GM12878 (cell line): ENCODE measurements at regions not wholly inside any gene's neighbourhood (a gene's known extent, or its start where the extent isn't known, plus 50 kb on each side); places are given as distances from the start of the nearest gene placed in this dataset.

Experiments
- ATAC-seq: fragments of 200-7000 bp; cut with Tn5 transposase; 3 replicates; pipeline ENCODE4 v1.9.1; 2020; ENCODE audit warnings: mild to moderate bottlenecking, moderate library complexity
- BruUV-seq: library from RNA; stranded (reverse); fragments of 400-500 nt; replicated peaks from 2 replicates; lab custom pipeline; 2021; lab: Mats Ljungman, UMichigan
- CTCF ChIA-PET: fragments of 300-600 bp; sonication (Branson Sonifier 250); formaldehyde crosslinking; extraction: SDS; loops from one replicate; lab custom pipeline; 2021; ENCODE audit warnings: inconsistent platforms; lab: Yijun Ruan, JAX
- POLR2A ChIA-PET: fragments of 350-600 bp; formaldehyde crosslinking; extraction: SDS; loops from one replicate; lab custom pipeline; 2021; ENCODE audit warnings: inconsistent platforms; lab: Charles Lee
- RAD21 ChIA-PET: fragments of 300-600 bp; sonication (Branson Sonifier 250); formaldehyde crosslinking; loops from one replicate; lab custom pipeline; 2023; ENCODE audit warnings: antibody characterized with exemption; ENCODE audit not compliant: unreplicated experiment; lab: Charles Lee
- SMC1A ChIA-PET: fragments of 300-600 bp; sonication (Branson Sonifier 250); formaldehyde crosslinking; loops from one replicate; lab custom pipeline; 2023; ENCODE audit not compliant: unreplicated experiment, uncharacterized antibody; lab: Charles Lee
- DNase-seq: peaks from one replicate; pipeline ENCODE4 v3.0.0-alpha.2; 2011; ENCODE audit warnings: low read depth, low spot score
- FAIRE-seq: peaks from 3 replicates; lab custom pipeline; 2011; peaks lifted over from hg19 to GRCh38; lab: Jason Lieb, UNC
- H2AFZ ChIP-seq: 2 replicates; pipeline ENCODE4 v1.6.0; 2011; ENCODE audit warnings: low read depth, low read length, control low read depth; ENCODE audit not compliant: control insufficient read depth
- H3K27ac ChIP-seq: 2 replicates; pipeline ENCODE4 v1.5.1; 2011; ENCODE audit warnings: control low read depth; ENCODE audit not compliant: control insufficient read depth, insufficient read depth
- H3K27me3 ChIP-seq, 2 experiments: replicated peaks in 1 of 2; 2 replicates each; pipeline versions ENCODE4 v1.6.0 to v1.6.1; 2011; ENCODE audit warnings: low read length in 1 of 2; ENCODE audit not compliant: control insufficient read depth in 2 of 2, insufficient read depth in 2 of 2
- H3K36me3 ChIP-seq, 2 experiments: 2 replicates each; pipeline ENCODE4 v1.5.1; 2011; ENCODE audit warnings: low read length in 1 of 2; ENCODE audit not compliant: control insufficient read depth in 2 of 2, insufficient read depth in 2 of 2
- H3K4me1 ChIP-seq: 2 replicates; pipeline ENCODE4 v1.6.1; 2011; ENCODE audit warnings: mild to moderate bottlenecking, low read length, moderate library complexity, mixed read lengths; ENCODE audit not compliant: control insufficient read depth, insufficient read depth
- H3K4me2 ChIP-seq: 2 replicates; pipeline ENCODE4 v1.6.0; 2011; ENCODE audit warnings: control low read depth; ENCODE audit not compliant: control insufficient read depth, insufficient read depth
- H3K4me3 ChIP-seq: fragments of 200-600 bp; sonication (generic); 2 replicates; pipeline ENCODE4 v1.5.1; 2016
- H3K79me2 ChIP-seq: 2 replicates; pipeline ENCODE4 v1.6.0; 2011; ENCODE audit warnings: low read length; ENCODE audit not compliant: control insufficient read depth, insufficient read depth
- H3K9ac ChIP-seq: 2 replicates; pipeline ENCODE4 v1.8.0; 2011; ENCODE audit warnings: low read length, control low read depth, mixed read lengths; ENCODE audit not compliant: control insufficient read depth, insufficient read depth
- H3K9me3 ChIP-seq: replicated peaks from 3 replicates; pipeline ENCODE4 v1.5.1; 2011; ENCODE audit warnings: mild to moderate bottlenecking, low read length; ENCODE audit not compliant: control insufficient read depth, insufficient read depth
- H4K20me1 ChIP-seq: 2 replicates; pipeline ENCODE4 v1.6.0; 2011; ENCODE audit not compliant: control insufficient read depth, insufficient read depth
- BHLHE40 ChIP-seq, 2 experiments: fragments of 450-650 bp in 1 of 2; IDR thresholded peaks; 2 replicates each; pipeline ENCODE4 v1.6.1; 2011 to 2017; ENCODE audit warnings: low read depth in 2 of 2, borderline replicate concordance in 1 of 2, improper control_type of control experiment in 1 of 2, low read length in 1 of 2, mild to moderate bottlenecking in 1 of 2
- ETV6 ChIP-seq, 2 experiments: fragments of 450-650 bp in 1 of 2; IDR thresholded peaks in 1 of 2; conservative IDR thresholded peaks in 1 of 2; 2 replicates each; pipeline ENCODE4 v1.6.1; 2014; ENCODE audit warnings: antibody characterized with exemption in 1 of 2, borderline replicate concordance in 1 of 2, low read depth in 1 of 2, mild to moderate bottlenecking in 1 of 2, moderate library complexity in 1 of 2
- FOXM1 ChIP-seq: IDR thresholded peaks from 2 replicates; pipeline ENCODE4 v1.6.1; 2012; ENCODE audit warnings: low read depth, mild to moderate bottlenecking, inconsistent platforms, low read length, moderate library complexity
- MEF2A ChIP-seq: IDR thresholded peaks from 2 replicates; pipeline ENCODE4 v1.6.1; 2011; ENCODE audit warnings: low read depth, mild to moderate bottlenecking, low read length, moderate library complexity; ENCODE audit not compliant: insufficient read depth
- RELB ChIP-seq: fragments of 450-650 bp; IDR thresholded peaks from 2 replicates; pipeline ENCODE4 v1.6.1; 2017; ENCODE audit warnings: low read depth, mild to moderate bottlenecking, moderate library complexity
- SMC3 ChIP-seq: IDR thresholded peaks from 2 replicates; pipeline ENCODE4 v1.6.1; 2011; ENCODE audit warnings: low read length, improper control_type of control experiment, borderline replicate concordance
- YY1 ChIP-seq: IDR thresholded peaks from 2 replicates; pipeline ENCODE4 v1.6.1; 2011; ENCODE audit warnings: low read depth, mild to moderate bottlenecking, low read length
- ZNF384 ChIP-seq: IDR thresholded peaks from 2 replicates; pipeline ENCODE4 v1.6.1; 2012; ENCODE audit warnings: low read depth, mild to moderate bottlenecking, low read length, improper control_type of control experiment, borderline replicate concordance
- WGBS: methylation state at CpG from one replicate; pipeline ENCODE4 v1.1.6; 2016; ENCODE audit warnings: low lambda C conversion rate; ENCODE audit not compliant: insufficient replicate concordance, insufficient coverage; ENCODE audit errors: missing lambda C conversion rate; 5-methylcytosine and 5-hydroxymethylcytosine counted together
- in situ Hi-C: fragments of 300-500 bp; cut with MboI; formaldehyde crosslinking; loops from 9 replicates; pipeline ENCODE4 v1.14.3; 2018; ENCODE audit warnings: mixed read lengths
- intact Hi-C: fragments of 100-400 bp; cut with micrococcal nuclease; formaldehyde crosslinking; loops from one replicate; pipeline ENCODE4 v1.14.2; 2022; ENCODE audit not compliant: unreplicated experiment

- H3K4me2 ChIP-seq = no peak overlapping the region
- in situ Hi-C loops (no loop called here), intact Hi-C loops (no loop called here)
- no peaks in the 10 kb centered on the region for H3K79me2 ChIP-seq
- ChIA-PET POLR2A (no interaction called here), SMC1A (no interaction called here), CTCF (no interaction called here), RAD21 (no interaction called here)
- FAIRE-seq = no peak
- no peak for TF ChIP-seq ZNF384
- TF ChIP-seq SMC3 = no peak
- TF ChIP-seq MEF2A = no peak
- TF ChIP-seq YY1 = no peak
- no peak for TF ChIP-seq BHLHE40 (IDR thresholded peaks at IDR 0.05; ENCODE audit: borderline replicate concordance in 1 of 2, low read depth in 2 of 2, low read length in 1 of 2)
- no peak for TF ChIP-seq ETV6 (conservative IDR thresholded peaks at IDR 0.05 in 1 of 2, IDR thresholded peaks at IDR 0.05 in 1 of 2; ENCODE audit: borderline replicate concordance in 1 of 2, low read depth in 1 of 2)
- TF ChIP-seq RELB = no peak
- TF ChIP-seq FOXM1 = no peak
- no peaks in the 10 kb centered on the region for H4K20me1 ChIP-seq
- H3K27ac ChIP-seq = no peak overlapping the region
- DNase-seq = no peak
- H3K4me1 ChIP-seq = no peaks in the 10 kb centered on the region
- H2AFZ ChIP-seq = no peak overlapping the region
- no peaks in the 10 kb centered on the region for H3K27me3 ChIP-seq
- no TSS peak for BruUV-seq
- no peaks in the 10 kb centered on the region for H3K36me3 ChIP-seq
- H3K9me3 ChIP-seq = no peaks in the 10 kb centered on the region; the same call in 2 of the 3 replicates
- H3K4me3 ChIP-seq = no peak overlapping the region
- no peak for ATAC-seq
- 52% methylated on average over 16 of the region's 17 CpGs for WGBS
- H3K9ac ChIP-seq = no peak overlapping the region
Observed at GRCh38 chr18:14943967-14944636, 196.1 kb downstream of the ANKRD30B start.
